Neural cell (in vitro differentiated cells): ENCODE measurements at regions not wholly inside any gene's neighbourhood (a gene's known extent, or its start where the extent isn't known, plus 50 kb on each side); places are given as distances from the start of the nearest gene placed in this dataset.

Experiments
- H2AFZ ChIP-seq: fragments of 200-600, 300-800 bp; sonication (generic), shearing (Covaris generic); 2 replicates; pipeline ENCODE4 v1.6.0; 2014; ENCODE audit warnings: low read depth, mild to moderate bottlenecking, antibody characterized with exemption, low read length, moderate library complexity
- H3F3A ChIP-seq: fragments of 200-600 bp; shearing (Covaris generic); 2 replicates; pipeline ENCODE4 v1.6.1; 2016; ENCODE audit warnings: mild to moderate bottlenecking, moderate library complexity, mixed read lengths, antibody characterized with exemption, low read length; ENCODE audit not compliant: insufficient read depth, poor library complexity, severe bottlenecking
- H3K27ac ChIP-seq: fragments of 200-600, 300-800 bp; sonication (generic), shearing (Covaris generic); 2 replicates; pipeline ENCODE4 v1.5.1; 2014; ENCODE audit warnings: mild to moderate bottlenecking, low read length, moderate library complexity
- H3K27me3 ChIP-seq: fragments of 300-800, 200-600 bp; sonication (generic), shearing (Covaris generic); 2 replicates; pipeline ENCODE4 v1.6.0; 2014; ENCODE audit warnings: mild to moderate bottlenecking, low read depth, low read length, moderate library complexity; ENCODE audit not compliant: insufficient read depth
- H3K36me3 ChIP-seq: fragments of 300-800, 200-600 bp; sonication (generic), shearing (Covaris generic); 2 replicates; pipeline ENCODE4 v1.5.1; 2014; ENCODE audit warnings: mild to moderate bottlenecking, antibody characterized with exemption, low read length, moderate library complexity; ENCODE audit not compliant: insufficient read depth
- H3K4me2 ChIP-seq: fragments of 300-800, 200-600 bp; sonication (generic), shearing (Covaris generic); 2 replicates; pipeline ENCODE4 v1.6.0; 2014; ENCODE audit warnings: mild to moderate bottlenecking, low read length
- H3K4me3 ChIP-seq: fragments of 300-800, 200-600 bp; sonication (generic), shearing (Covaris generic); 2 replicates; pipeline ENCODE4 v1.5.1; 2014; ENCODE audit warnings: mild to moderate bottlenecking, low read length, moderate library complexity
- H3K79me2 ChIP-seq: fragments of 200-600 bp; shearing (Covaris generic); replicated peaks from 2 replicates; pipeline ENCODE4 v1.6.0; 2014; ENCODE audit warnings: mild to moderate bottlenecking, low read length, moderate library complexity; ENCODE audit not compliant: insufficient read depth
- H3K9ac ChIP-seq: fragments of 300-800, 200-600 bp; sonication (generic), shearing (Covaris generic); 2 replicates; pipeline ENCODE4 v1.6.1; 2016; ENCODE audit warnings: mild to moderate bottlenecking, low read length, mixed read lengths
- H3K9me2 ChIP-seq: fragments of 200-600 bp; shearing (Covaris generic); 2 replicates; pipeline ENCODE4 v1.6.1; 2016; ENCODE audit warnings: mild to moderate bottlenecking, low read length, mixed read lengths; ENCODE audit not compliant: insufficient read depth
- H3K9me3 ChIP-seq: fragments of 200-600, 300-800 bp; sonication (generic), shearing (Covaris generic); 2 replicates; pipeline ENCODE4 v1.6.1; 2016; ENCODE audit warnings: mild to moderate bottlenecking, mixed run types, low read length, moderate library complexity, mixed read lengths
- H4K20me1 ChIP-seq: fragments of 200-600 bp; shearing (Covaris generic); 2 replicates; pipeline ENCODE4 v1.6.1; 2016; ENCODE audit warnings: mild to moderate bottlenecking, mixed run types; ENCODE audit not compliant: insufficient read depth
- EP300 ChIP-seq: fragments of 450-650 bp; conservative IDR thresholded peaks from 2 replicates; pipeline ENCODE4 v1.6.1; 2014; ENCODE audit warnings: antibody characterized with exemption, mild to moderate bottlenecking, moderate library complexity; ENCODE audit not compliant: poor library complexity, severe bottlenecking
- EZH2 ChIP-seq: fragments of 200-600, 300-800 bp; shearing (Covaris generic), sonication (generic); IDR thresholded peaks from 2 replicates; pipeline ENCODE4 v1.6.1; 2014; ENCODE audit warnings: antibody characterized with exemption, low read length, borderline replicate concordance, mild to moderate bottlenecking; ENCODE audit not compliant: insufficient read depth, poor library complexity, severe bottlenecking
- MXI1 ChIP-seq: fragments of 450-650 bp; conservative IDR thresholded peaks from 2 replicates; pipeline ENCODE4 v1.6.1; 2014; ENCODE audit warnings: antibody characterized with exemption, mild to moderate bottlenecking; ENCODE audit not compliant: poor library complexity, severe bottlenecking
- POLR2AphosphoS5 ChIP-seq: IDR thresholded peaks from 2 replicates; pipeline ENCODE4 v1.6.1; 2012
- RAD21 ChIP-seq: fragments of 450-650 bp; conservative IDR thresholded peaks from 2 replicates; pipeline ENCODE4 v1.6.1; 2014; ENCODE audit warnings: antibody characterized with exemption, mild to moderate bottlenecking, moderate library complexity
- SMC3 ChIP-seq: fragments of 450-650 bp; conservative IDR thresholded peaks from 2 replicates; pipeline ENCODE4 v1.6.1; 2014; ENCODE audit warnings: antibody characterized with exemption, mild to moderate bottlenecking, moderate library complexity; ENCODE audit not compliant: poor library complexity
- TAF1 ChIP-seq: IDR thresholded peaks from 2 replicates; pipeline ENCODE4 v1.6.1; 2012; ENCODE audit warnings: low read depth
- TF ChIP-seq, protein P1 (sequence below): fragments of 450-650 bp; IDR thresholded peaks from 2 replicates; pipeline ENCODE4 v1.5.1; 2014; ENCODE audit warnings: antibody characterized with exemption, mild to moderate bottlenecking, moderate library complexity; ENCODE audit not compliant: poor library complexity, severe bottlenecking
- TF ChIP-seq, protein P2 (sequence below): IDR thresholded peaks from 2 replicates; pipeline ENCODE4 v1.6.1; 2012; ENCODE audit warnings: borderline replicate concordance

DNA sequence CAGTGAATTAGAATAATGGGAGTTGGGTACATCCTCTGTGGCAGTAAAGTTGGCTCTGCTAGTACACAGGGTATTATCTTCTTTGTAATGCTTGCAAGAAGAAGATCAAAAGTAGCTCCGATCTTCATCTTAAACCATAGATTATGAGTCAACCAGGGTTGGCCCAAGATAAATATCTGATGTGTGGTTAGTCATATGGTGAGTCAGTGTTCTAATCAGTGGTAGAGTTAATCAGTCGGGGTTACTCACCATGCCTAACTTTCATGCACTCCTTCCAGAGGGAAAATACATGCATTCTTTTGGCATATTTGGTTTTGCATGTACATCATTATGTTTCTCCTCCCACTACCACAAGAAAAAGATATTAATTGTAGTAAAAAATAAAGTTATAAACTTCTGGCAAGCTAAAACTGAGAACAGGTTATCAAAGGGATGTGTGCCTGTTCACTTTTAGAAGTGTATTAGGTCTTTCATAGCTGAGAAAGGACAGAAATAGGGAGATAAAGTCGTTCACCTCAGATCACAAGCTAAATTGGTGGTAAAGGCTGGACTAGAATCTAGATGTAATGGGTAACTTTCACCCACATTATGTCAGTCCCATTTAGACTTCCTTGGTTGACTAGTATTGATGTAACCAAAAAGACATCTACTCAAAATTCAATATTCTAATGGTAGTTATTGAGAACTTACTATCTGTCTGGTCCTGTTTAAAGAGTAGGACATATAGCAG is 684.4 kb downstream of the IRS1 start:
- H3K9me2 ChIP-seq: no peaks in the 10 kb centered on the region
- no peaks in the 10 kb centered on the region for H3K36me3 ChIP-seq
- TF ChIP-seq MXI1: no peak
- no peak for TF ChIP-seq TAF1
- H3K79me2 ChIP-seq: no peaks in the 10 kb centered on the region
- no peaks in the 10 kb centered on the region for H3F3A ChIP-seq
- H3K4me2 ChIP-seq: no peak overlapping the region
- no peaks in the 10 kb centered on the region for H4K20me1 ChIP-seq
- H3K27me3 ChIP-seq: no peaks in the 10 kb centered on the region
- H3K9ac ChIP-seq: no peak overlapping the region
- no peak overlapping the region for H3K27ac ChIP-seq
- no peaks in the 10 kb centered on the region for H3K9me3 ChIP-seq
- H3K4me3 ChIP-seq: no peak overlapping the region
- no peak overlapping the region for H2AFZ ChIP-seq

DNA sequence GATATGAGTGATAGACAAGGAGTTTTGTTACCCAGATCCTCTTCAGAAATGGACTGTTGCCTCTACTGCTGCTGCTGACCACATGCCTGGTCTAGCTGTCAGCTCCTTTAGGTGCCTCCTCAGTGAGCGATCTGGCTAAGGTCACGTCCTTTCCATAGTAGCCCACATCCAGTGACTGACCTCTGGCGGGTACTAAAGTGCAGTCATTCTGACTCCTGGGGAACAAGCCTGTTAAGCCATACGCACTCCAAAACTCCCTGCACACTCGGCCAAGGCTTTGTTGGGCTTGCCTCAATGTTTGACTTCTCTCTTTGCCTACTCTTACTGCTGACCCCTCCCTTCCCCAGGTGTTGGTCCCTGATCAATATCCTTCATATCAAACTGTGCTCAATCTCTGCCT is 685.2 kb downstream of the IRS1 start:
- no peak overlapping the region for H3K4me3 ChIP-seq
- H3K27me3 ChIP-seq: no peaks in the 10 kb centered on the region
- TF ChIP-seq EP300: no peak
- no peak for TF ChIP-seq TAF1
- TF ChIP-seq, protein P1, sequence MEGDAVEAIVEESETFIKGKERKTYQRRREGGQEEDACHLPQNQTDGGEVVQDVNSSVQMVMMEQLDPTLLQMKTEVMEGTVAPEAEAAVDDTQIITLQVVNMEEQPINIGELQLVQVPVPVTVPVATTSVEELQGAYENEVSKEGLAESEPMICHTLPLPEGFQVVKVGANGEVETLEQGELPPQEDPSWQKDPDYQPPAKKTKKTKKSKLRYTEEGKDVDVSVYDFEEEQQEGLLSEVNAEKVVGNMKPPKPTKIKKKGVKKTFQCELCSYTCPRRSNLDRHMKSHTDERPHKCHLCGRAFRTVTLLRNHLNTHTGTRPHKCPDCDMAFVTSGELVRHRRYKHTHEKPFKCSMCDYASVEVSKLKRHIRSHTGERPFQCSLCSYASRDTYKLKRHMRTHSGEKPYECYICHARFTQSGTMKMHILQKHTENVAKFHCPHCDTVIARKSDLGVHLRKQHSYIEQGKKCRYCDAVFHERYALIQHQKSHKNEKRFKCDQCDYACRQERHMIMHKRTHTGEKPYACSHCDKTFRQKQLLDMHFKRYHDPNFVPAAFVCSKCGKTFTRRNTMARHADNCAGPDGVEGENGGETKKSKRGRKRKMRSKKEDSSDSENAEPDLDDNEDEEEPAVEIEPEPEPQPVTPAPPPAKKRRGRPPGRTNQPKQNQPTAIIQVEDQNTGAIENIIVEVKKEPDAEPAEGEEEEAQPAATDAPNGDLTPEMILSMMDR: no peak
- TF ChIP-seq, protein P2, sequence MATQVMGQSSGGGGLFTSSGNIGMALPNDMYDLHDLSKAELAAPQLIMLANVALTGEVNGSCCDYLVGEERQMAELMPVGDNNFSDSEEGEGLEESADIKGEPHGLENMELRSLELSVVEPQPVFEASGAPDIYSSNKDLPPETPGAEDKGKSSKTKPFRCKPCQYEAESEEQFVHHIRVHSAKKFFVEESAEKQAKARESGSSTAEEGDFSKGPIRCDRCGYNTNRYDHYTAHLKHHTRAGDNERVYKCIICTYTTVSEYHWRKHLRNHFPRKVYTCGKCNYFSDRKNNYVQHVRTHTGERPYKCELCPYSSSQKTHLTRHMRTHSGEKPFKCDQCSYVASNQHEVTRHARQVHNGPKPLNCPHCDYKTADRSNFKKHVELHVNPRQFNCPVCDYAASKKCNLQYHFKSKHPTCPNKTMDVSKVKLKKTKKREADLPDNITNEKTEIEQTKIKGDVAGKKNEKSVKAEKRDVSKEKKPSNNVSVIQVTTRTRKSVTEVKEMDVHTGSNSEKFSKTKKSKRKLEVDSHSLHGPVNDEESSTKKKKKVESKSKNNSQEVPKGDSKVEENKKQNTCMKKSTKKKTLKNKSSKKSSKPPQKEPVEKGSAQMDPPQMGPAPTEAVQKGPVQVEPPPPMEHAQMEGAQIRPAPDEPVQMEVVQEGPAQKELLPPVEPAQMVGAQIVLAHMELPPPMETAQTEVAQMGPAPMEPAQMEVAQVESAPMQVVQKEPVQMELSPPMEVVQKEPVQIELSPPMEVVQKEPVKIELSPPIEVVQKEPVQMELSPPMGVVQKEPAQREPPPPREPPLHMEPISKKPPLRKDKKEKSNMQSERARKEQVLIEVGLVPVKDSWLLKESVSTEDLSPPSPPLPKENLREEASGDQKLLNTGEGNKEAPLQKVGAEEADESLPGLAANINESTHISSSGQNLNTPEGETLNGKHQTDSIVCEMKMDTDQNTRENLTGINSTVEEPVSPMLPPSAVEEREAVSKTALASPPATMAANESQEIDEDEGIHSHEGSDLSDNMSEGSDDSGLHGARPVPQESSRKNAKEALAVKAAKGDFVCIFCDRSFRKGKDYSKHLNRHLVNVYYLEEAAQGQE: no peak
- no peak for TF ChIP-seq EZH2
- TF ChIP-seq RAD21: no peak
- TF ChIP-seq POLR2AphosphoS5: no peak
- no peak for TF ChIP-seq SMC3
- TF ChIP-seq MXI1: no peak
- no peak overlapping the region for H3K27ac ChIP-seq
- H3K9me2 ChIP-seq: no peaks in the 10 kb centered on the region
- H3K4me2 ChIP-seq: no peak overlapping the region
- H3K9me3 ChIP-seq: no peaks in the 10 kb centered on the region
- no peaks in the 10 kb centered on the region for H3K79me2 ChIP-seq
- H3K9ac ChIP-seq: no peak overlapping the region
- no peaks in the 10 kb centered on the region for H3K36me3 ChIP-seq
- no peak overlapping the region for H2AFZ ChIP-seq
- H4K20me1 ChIP-seq: no peaks in the 10 kb centered on the region
- no peaks in the 10 kb centered on the region for H3F3A ChIP-seq
